ENCODE measurements at regions not wholly inside any gene's neighbourhood (a gene's known extent, or its start where the extent isn't known, plus 50 kb on each side); places are given as distances from the start of the nearest gene placed in this dataset.

DNA sequence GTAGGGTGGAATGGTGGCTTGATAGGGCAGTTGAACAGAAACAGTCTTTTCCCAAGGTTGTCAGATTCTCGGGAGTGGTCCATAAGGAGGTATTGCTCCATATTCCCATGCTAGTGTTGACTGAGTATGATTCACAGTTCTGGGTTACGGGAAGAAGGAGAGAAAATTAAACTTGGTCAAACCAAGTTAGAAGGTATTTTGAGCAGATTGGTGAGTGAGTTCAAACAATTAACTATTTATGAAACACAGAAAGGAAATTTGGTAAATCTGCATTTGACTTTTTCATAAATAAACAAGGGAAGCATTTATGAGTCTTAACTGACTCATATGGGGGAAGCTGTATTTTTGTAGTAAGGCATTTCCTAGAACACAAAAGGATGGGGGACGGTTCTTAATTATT lies 2419.4 kb downstream of the PCDH9 start:
- no peak overlapping the region for H3K4me3 ChIP-seq (replicated peaks in 1 of 3)
- no peaks in the 10 kb centered on the region for H3K27me3 ChIP-seq
- no peaks in the 10 kb centered on the region for H3K36me3 ChIP-seq
- TF ChIP-seq, protein P1, sequence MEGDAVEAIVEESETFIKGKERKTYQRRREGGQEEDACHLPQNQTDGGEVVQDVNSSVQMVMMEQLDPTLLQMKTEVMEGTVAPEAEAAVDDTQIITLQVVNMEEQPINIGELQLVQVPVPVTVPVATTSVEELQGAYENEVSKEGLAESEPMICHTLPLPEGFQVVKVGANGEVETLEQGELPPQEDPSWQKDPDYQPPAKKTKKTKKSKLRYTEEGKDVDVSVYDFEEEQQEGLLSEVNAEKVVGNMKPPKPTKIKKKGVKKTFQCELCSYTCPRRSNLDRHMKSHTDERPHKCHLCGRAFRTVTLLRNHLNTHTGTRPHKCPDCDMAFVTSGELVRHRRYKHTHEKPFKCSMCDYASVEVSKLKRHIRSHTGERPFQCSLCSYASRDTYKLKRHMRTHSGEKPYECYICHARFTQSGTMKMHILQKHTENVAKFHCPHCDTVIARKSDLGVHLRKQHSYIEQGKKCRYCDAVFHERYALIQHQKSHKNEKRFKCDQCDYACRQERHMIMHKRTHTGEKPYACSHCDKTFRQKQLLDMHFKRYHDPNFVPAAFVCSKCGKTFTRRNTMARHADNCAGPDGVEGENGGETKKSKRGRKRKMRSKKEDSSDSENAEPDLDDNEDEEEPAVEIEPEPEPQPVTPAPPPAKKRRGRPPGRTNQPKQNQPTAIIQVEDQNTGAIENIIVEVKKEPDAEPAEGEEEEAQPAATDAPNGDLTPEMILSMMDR (IDR thresholded peaks at IDR 0.05): no peak
- no peak for TF ChIP-seq POLR2A (IDR thresholded peaks at IDR 0.05)
- H3K4me1 ChIP-seq: no peaks in the 10 kb centered on the region
- no peak overlapping the region for H3K27ac ChIP-seq
- 87 to 93% methylated on average over 3 of the region's 3 CpGs for WGBS, 2 donors
- intact Hi-C loops (cut with DNase I): no loop called here
- no peak for DNase-seq
- H3K9me3 ChIP-seq: no peaks in the 10 kb centered on the region

DNA sequence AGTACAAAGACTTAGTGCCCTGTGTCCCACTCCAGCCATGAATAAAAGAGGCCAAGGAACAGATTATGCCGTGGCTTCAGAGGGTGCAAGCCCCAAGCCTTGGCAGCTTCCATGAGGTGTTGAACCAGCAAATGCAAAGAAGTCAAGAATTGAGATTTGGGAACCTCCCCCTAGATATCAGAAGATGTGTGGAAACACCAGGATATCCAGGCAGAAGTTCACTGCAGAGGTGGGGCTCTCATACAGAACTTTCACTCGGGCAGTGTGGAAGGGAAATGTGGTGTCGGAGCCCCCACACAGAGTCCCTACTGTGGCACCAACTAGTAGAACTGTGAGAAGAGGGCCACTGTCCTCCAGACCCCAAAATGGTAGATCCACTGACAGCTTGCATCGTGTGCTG lies 2421.4 kb downstream of the PCDH9 start:
- no peak for TF ChIP-seq POLR2A (IDR thresholded peaks at IDR 0.05)
- TF ChIP-seq, protein P1 (IDR thresholded peaks at IDR 0.05): no peak
- Histone ChIP-seq H3K4me1 (no peaks in the 10 kb centered on the region), H3K27ac (no peak overlapping the region), H3K36me3 (no peaks in the 10 kb centered on the region), H3K4me3 (replicated peaks in 1 of 3) (no peak overlapping the region), H3K9me3 (no peaks in the 10 kb centered on the region), H3K27me3 (no peaks in the 10 kb centered on the region)
- DNase-seq: no peak
- intact Hi-C loops (cut with DNase I): no loop called here
- 85 to 94% methylated on average over 3 to 4 of the region's 4 CpGs for WGBS, 2 donors

DNA sequence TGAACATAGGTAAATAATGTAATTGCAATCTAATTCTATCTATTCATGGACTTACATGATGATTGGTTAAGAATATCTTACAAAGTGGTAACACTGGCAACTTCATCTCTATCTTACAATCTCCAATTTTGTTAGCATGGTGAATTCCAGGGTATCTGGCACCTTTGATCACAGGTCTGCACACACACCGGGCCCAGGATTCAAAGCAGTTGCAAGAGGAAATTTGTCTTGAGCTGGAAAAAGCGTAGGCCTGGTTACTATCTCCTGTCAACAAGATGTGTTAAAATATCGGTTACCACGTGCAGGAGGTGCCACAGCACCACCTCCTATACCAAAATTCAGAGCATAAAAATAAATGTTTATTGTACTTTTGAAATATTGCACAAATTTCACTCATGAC lies 2428.4 kb downstream of the PCDH9 start:
- H3K9me3 ChIP-seq: no peaks in the 10 kb centered on the region
- no peak for TF ChIP-seq POLR2A (IDR thresholded peaks at IDR 0.05)
- TF ChIP-seq, protein P1 (IDR thresholded peaks at IDR 0.05): no peak
- no peak overlapping the region for H3K27ac ChIP-seq
- H3K4me3 ChIP-seq (replicated peaks in 1 of 3): no peak overlapping the region
- H3K36me3 ChIP-seq: no peaks in the 10 kb centered on the region
- no peak for DNase-seq
- H3K4me1 ChIP-seq: no peaks in the 10 kb centered on the region
- WGBS, 2 donors: 75 to 79% methylated on average over 4 of the region's 4 CpGs
- intact Hi-C loops (cut with DNase I): no loop called here
- no peaks in the 10 kb centered on the region for H3K27me3 ChIP-seq

DNA sequence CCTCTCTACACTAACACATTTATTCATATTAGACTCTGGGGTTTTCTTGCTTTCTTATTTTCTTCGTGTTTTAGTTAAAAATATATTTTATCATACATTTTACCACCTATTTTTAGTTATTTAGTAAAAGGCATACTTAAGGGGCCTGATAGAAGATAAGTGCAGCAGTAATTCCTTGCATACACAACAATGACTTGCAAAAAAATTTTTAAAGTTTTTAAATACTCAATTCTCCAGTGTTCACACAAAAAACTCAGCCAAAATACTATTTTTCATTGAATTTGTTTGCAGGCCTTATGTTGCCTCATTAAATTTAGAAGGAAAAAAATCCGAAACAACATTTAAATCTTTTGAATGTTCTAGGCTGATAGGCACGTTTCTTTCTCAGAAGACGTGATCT lies 2431.7 kb downstream of the PCDH9 start:
- TF ChIP-seq POLR2A (IDR thresholded peaks at IDR 0.05): no peak
- TF ChIP-seq, protein P1 (IDR thresholded peaks at IDR 0.05): no peak
- Histone ChIP-seq H3K4me3 (replicated peaks in 1 of 3) (no peak overlapping the region), H3K36me3 (no peaks in the 10 kb centered on the region), H3K4me1 (no peaks in the 10 kb centered on the region), H3K9me3 (no peaks in the 10 kb centered on the region), H3K27me3 (no peaks in the 10 kb centered on the region), H3K27ac (no peak overlapping the region)
- no peak for DNase-seq
- intact Hi-C loops (cut with DNase I): no loop called here
- WGBS, 2 donors: 72 to 86% methylated on average over 4 of the region's 4 CpGs

DNA sequence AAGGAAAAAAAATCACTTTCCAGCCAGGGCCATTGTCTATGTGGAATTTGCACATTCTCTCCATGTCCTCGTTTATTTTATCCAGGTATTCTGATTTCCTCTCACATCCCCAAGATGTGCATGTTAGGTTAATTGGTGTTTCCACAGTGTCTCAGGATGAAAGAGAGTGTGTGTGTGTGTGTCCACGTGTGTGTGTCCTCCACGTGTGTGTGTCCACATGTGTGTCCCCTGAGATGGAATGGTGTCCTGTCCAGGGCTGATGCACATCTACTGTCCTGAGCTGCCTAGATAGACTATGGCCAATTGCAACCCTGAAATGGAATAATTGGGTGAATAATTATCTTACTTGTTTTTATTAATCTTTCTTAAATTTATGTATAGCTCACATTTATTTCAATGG lies 2436.5 kb downstream of the PCDH9 start:
- WGBS, 2 donors: 90 to 92% methylated on average over 3 of the region's 3 CpGs
- H3K27me3 ChIP-seq: no peaks in the 10 kb centered on the region

More for the DNA sequence above, 2436.5 kb downstream of the PCDH9 start:
- DNase-seq: no peak
- H3K4me1 ChIP-seq: no peaks in the 10 kb centered on the region
- H3K9me3 ChIP-seq: no peaks in the 10 kb centered on the region
- intact Hi-C loops (cut with DNase I): no loop called here
- no peak for TF ChIP-seq POLR2A (IDR thresholded peaks at IDR 0.05)
- TF ChIP-seq, protein P1 (IDR thresholded peaks at IDR 0.05): no peak
- H3K4me3 ChIP-seq (replicated peaks in 1 of 3): no peak overlapping the region
- no peak overlapping the region for H3K27ac ChIP-seq
- no peaks in the 10 kb centered on the region for H3K36me3 ChIP-seq
